ENCODE measurements at regions not wholly inside any gene's neighbourhood (a gene's known extent, or its start where the extent isn't known, plus 50 kb on each side); places are given as distances from the start of the nearest gene placed in this dataset.

DNA sequence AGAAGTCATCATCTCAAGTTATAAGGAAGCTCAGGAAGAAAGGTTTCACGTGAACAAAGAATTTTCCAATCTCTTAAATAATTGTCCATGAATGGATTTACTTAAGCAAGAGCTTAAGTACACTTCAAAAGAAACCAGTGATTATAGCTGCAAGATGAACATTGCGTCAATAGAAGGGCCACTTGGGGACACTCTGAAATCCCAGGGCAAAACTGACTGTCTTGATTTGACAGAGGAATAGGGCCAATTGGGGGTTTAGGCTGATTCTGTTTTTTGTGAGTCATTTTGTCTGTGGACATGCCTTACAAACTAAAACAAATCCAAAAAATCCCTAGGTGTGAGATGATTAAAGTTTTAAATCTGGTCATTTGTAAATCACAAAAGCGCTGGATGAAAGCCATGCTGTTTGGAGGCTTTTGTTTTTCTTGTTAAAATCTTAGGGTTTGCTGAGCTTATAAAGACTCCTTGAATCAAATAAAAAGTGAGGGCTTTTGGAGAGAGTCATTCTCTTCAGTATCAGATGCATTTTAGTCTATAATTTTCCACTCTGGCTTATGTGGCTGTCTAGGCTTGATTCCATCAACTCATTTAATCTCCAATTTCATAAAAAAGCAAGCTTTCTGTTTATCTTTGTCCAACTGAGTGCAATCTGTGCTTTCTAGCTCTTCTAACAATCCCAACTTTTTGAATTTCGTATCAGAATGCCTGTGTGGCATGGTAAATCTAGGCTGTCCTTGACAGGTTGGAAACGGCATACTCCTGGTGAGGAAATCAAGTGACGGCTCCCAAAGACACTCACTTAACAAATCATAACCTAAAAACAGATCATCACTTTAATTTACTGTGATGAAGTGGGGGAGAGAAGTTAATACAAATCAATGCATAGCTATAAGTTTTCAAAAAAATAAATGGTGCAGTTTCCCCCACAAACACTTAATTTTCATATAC is 98.2 kb upstream of the SOX9 start:
- no peak for DNase-seq

DNA sequence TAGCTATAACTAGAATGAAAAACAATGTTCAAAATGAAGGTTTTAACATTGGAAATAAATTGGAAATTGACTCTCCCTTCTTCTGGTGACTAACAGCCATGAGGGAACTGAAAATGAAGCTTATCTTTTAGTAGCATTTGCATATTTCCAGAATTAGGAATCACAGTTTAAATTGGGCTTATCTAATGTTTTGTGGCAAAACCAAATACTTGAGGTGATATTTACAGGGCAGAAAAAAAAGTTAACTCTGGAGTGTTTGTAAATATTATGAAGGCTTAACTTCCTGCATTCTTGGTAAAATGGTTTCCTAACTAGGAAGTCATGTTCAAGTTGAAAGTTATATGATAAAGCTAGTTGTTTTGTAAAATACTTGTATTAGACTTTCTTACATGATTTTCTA is 96.4 kb upstream of the SOX9 start:
- DNase-seq = no peak

DNA sequence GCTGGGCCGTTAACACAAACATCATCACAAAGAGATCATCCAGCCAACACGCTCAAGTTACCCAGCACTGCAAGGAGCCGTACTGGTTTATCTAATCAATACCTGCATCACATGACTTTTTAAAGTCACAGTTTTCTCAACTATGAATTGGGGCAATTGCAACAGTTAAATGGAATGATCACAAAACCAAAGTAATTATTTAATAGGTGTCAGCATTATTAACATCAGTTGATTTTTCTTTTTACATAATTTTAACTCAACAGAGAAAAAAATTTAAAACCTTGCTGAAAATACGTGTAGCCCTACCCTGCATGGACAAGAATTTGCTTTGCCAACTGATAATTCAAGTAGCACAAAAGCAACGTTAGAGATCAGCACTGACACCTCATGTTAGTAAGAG is 95.7 kb upstream of the SOX9 start:
- DNase-seq = no peak

DNA sequence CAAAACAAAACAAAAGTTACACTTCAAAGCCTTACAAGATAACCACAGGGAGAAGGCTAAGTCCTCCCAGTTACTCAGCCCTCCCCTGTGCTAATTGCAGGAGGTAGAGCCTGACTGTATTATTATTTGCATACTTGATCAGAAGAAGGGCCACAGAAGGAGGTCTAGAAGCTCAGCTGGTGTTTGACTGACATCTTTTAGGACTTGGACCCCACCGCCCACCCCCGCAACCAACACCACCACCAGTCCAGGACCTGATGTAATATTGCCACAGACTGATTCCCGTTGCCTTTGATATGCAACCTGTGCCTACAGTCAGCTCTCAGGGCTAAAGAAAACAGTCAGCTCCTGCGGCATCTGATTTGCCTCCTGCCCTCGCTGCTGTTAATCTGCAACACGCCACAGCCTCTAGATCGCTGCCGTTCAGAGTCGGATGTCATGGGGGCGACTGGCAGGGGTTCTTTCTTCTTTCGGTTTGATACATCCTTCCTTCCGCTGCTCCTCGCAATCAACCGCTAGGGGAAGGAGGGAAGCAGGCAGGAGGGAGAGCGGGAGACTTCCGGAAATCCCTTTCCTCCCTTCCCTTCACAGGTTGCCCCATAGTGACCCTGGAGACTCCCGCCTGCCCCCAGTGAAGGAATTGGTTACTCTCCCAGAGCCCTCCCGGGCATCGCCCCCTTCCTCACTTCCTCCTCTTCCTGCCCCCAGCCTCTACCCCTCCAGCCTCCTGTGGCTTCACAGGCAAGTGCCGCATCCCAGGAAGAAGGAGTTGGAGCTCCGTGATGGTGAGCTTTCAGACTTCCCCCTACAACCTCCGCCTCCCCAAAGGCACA is 90.5 kb upstream of the SOX9 start:
- DNase-seq = peak; percentile 1

DNA sequence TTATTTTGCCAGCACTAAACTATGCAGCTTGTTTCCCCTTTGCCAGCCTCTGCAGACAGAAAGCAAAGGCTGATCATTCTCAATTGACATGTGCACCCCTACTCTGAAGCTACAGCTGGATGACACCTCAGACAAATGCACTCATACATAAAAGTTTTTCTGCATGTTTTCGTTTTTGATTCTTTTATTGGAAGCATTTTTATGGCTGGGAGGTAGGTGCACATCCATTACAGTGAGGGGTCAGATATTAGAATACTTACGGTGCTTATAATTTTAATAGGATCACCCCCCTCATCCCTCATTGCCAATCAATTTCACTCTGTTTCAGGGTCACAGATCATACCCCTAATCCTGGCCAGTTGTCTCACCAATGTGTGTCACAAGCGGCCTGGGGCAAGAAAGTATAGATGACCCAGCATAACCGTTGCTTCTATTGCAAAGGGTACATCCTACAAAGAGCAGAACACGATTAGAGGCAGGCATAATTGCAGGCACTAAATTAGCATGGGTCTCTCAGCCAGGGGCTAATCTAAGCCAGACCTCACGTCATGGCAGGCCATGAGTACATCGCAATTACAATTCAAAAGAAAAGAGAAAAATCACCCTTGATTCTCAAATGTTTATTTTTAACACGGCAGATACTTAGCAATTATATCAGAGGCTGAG is 89.5 kb upstream of the SOX9 start:
- DNase-seq = no peak

DNA sequence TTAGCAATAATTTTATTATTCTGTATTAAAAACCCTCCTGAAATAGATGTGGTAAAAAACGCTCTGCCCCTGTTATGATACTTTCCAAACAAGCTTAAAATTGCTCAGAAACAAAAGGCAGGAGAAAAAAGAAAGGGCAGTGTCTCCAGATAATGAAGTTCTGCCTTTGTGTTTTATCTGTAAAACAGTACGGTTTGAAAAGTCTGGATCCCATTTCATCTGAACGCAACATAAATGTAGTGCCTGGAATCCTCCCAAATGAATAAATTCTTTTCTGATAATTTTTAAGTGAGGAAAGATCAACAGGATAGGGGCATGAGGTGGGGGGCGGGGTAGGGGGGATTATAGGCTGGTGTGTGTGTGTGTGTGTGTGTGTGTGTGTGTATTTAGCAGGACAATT is 87.5 kb upstream of the SOX9 start:
- DNase-seq = no peak

DNA sequence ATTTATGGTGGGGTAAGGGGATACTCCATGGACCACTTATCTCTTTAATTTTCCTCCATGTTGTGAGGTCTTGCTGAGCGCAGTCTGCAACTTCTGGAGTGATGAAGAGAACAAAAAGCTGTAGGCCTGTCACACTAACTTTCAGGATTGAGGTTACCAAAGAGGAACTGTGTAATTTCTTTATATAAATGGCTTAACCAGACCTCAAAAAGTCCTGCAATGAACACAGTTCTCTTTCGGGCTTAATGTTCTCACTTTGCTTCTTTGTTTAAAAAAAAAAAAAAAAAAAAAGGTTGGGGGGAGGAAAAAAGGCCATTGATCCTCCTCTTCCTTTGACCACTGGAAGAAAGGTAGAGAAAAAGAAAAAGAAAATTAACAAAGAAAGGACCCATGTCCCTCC is 86.8 kb upstream of the SOX9 start:
- no peak for DNase-seq

DNA sequence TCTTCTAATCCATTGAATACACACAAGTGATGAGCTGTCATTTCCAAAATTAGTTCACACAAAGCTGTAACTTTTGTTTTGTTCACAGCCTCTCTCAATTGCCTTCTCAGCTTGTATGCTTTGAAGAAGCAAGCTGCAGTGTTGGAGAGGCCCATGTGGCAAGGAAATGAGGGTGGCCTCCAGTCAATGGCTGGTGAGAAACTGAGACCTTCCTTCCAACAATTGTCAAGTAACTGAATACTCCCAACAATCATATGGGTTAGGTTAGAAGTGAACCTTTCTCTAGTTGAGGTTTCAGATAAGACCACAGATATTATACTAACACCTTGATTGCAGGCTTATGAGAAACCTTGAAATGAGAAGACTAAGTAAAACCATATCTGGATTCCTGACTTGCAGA is 82.4 kb upstream of the SOX9 start:
- no peak for DNase-seq

DNA sequence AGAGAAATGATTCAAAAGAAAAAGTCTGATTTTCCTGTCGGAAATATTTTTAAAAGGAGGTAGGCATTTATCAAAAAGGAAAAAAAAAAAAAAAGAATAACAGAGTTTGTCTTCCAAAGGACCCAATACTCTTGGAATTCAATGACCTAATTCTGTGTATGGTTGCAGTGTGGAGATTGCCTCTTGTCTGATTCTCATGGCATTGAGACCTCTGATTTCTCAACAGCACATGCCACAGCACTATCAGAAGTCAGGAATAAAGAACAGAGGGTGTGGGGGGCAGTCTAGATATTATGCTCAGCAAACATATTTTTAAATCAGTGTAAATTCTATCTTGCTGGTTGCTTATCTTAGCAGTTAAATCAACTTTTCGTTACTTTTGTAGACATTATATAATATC is 81.3 kb upstream of the SOX9 start:
- DNase-seq = no peak

DNA sequence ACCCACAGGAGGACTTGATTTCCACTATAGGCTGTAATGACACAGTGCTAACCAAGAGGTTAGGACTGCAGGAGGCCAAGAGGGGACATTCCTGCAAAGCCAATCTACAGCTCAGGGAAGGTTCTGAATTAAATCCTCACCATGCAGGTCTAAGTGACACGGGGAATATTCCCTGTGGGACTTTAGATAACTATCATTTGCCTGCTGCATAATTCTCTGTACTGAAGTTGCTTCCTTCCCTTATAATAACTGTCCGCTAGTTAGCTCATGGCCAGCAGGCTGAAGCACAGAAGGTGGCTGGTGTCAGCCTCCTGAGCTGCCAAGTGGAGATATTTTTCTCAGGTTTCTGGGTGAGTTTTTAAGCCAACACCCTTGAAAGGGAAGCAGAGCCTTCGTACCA is 74.6 kb upstream of the SOX9 start:
- no peak for DNase-seq

DNA sequence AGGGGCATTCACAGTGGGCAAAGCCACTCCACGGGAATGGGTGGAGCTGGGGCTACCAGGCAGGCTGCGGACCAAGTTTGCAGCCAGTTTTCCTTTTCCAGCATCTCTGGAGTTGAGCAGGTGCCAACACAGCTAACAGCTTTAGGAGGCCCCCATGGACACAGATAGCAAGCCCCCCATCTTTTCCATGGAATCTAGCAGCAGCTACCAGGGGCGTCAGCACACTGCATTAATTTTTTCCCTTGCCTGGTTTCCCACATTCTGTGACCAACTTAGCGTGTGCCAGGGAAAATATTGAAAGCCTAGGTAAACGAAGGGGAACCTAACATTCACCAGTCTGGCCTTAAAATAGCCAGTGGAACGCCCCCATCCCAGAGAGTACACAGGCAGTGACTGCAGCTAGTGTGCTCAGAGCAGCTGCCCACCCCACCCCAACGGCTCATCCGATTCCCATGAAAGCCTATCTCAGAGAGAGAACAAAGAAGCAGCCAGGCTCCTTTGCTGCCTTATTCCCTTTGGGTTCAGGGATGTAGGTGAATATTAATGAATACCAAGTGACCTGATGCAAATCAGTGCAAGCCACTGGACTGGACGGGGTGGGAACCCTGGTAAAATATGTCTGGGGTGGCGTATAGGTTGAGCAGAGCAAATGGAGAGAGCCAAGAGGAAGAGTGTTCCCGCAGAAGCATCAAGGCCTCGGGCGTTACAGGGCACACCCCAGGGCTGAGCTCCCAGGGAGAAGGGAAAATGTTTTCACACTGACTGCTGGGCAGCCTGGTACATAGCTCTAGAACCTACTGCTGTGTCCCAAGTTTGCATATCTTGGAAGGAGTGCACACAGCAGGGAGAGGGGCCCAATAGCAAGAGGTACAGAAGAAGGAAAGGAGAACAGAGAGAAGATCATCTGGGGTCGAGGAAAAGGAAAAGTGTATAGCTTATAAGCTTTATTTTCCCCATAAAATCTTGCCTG is 73.9 kb upstream of the SOX9 start:
- no peak for DNase-seq

DNA sequence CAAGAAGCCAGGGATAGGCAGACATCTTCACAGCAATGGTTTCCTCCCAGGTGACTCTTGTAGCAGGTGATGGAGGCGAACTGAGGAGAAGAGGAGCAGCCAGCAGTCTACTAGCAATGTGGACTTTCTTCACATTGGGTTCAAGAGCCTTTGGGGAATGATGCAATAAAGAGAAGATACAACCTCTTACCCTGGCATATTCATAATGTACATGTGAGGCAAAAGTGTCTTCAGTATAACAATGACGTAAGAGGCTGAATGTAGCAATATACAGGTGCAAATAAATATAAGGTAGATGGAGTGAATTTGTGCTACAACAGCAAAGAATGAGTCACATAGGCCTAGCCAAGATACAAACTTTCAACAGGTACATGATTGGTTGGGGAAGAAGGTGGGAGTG is 70.9 kb upstream of the SOX9 start:
- DNase-seq = no peak

DNA sequence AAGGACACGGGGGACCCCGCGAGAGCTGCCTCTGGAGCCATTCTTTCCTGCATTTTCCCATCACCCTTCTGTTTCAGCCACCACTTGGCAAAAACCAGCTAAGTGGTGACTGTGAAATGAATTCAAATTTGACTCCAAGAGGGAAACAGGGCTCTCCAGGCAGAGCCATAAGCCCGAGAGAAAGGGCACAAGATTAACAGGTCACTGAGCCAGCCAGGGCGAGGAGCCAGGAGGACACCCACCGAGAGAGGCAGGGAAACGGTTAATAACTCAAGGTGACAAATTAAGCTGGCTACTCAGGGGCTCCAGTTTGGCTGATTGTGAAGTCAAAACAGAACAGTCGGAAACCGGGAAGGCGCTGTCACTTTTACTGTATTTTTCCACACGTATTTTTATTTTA is 67.8 kb upstream of the SOX9 start:
- no peak for DNase-seq

DNA sequence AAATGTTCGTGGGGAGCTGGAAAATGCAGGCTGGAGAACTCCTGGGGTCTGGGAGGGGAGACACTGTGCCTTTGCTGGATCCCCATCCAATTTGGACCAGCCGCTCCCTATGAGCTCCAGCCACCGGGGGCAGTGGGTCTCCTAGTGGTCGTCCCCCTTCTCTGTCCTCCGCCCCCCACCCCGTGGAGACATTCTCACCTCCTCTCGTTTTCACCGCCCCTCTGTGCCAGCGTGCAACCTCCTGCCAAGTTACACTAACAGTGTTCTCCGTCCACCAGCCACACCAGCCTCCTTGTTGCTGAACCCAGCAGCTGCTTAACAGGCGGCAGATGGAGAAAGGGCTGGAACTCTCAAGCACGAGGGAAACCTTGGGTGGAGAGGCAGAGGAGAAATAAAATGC is 67.4 kb upstream of the SOX9 start:
- DNase-seq = no peak

DNA sequence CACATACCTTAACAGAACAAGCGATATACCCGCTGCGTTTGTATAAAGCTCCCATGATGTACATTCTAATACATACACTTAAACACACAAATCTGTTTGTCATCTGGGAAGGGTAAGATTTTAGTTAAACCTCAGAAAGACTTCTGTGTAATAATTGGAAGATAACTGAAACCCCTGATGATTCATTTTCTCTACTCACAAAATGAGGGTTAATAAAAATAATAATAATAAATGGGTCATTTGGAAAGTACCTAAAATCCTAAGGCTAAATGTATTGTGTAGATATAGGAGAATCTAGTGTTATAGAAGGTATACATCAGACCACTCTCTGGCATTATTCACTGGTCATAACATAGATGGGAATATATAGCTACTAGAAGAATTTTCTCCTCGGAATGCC is 64.7 kb upstream of the SOX9 start:
- DNase-seq = no peak

DNA sequence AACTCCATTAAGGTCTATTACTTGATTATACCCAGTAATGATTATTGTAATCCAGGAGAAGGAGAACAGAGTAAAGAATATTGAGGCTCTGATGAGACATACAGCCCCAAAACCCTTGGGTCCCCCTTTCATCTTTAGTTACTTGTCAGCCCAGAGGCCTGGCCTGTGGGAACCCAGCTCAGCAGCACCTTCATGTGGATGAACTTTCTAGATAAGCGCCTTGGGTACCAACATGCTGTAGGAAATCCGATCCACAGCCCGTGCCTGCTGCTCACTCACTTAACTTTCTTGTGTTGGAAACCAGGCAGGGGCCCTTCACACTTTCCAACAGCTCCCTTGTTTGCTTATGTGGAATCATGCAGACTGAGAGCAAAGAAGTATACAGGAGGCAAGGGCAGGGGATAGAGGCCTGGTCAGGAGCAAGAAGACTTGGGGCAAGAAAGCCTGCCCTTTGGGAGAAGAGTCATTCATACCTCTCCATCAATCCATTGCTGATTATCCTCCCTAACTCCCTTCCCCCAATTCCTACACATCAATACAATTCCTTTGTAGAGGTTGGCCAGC is 64.0 kb upstream of the SOX9 start:
- no peak for DNase-seq

DNA sequence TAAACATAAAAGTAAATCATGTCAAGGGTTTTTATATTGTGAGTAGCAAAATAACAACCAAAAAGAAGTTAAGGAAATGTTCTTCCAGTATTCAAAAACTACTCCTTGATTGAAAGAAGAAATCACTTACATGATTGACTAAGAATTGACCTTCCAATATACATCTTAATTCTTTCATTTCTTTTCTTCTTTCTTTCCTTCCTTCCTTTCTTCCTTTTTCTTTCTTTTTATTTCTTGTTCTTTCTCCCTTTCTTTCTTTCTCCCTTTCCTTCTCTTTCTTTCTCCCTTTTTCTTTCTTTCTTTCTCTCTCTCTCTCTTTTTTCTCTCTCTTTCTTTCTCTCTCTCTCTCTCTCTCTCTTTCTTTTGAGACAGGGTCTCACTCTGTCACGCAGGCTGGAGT is 60.7 kb upstream of the SOX9 start:
- DNase-seq = no peak

DNA sequence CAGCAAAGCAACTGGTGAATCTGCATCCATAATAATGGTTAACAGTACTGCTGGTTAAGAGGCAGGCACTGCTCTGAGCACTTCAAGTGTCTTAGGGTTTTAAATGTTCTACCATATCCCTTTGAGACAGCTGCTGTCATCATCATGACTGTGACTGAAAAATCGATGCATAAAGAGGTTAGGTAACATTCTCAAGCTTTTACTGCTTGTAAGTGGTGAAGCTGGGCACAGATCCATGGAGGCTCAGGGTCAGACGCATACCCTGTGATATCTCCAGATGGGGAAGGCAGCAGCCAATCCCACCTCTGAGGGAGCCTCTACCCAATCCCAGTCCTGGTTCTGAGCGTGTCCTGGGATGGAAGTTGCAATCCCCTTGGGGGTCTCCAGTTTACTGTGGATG is 57.6 kb upstream of the SOX9 start:
- no peak for DNase-seq

DNA sequence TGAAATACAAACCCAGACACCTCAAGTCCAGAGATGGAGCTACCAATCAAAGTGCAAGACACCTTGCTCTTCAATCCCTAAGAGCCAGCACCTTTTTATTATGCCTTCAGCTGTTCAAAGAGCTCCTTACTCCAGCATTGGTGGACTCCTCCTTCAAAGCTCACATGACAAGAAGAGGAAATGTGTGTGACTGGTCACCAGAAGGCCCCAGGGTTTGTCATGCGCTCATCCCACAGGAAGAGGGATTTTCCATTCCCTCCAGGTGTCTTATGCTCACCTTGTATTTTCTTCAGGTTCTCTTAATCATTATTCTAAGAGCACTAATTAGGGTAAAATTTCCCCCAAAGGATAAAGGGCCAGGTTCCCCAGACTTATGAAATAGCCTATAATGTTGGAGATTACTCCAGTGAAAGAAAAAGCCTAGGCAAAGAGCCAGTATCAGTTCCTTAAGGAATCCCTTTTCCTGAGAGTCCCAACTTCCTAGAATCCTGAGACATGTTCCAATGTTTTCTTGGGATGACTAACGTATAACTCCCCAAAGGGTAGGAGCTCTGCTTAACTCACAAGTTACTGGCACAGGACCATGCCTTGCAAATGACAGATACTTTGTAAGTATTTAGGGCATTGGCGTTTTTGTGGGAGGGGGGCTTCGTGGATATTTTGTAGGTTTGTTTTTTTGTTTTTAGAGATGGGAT is 56.9 kb upstream of the SOX9 start:
- no peak for DNase-seq

DNA sequence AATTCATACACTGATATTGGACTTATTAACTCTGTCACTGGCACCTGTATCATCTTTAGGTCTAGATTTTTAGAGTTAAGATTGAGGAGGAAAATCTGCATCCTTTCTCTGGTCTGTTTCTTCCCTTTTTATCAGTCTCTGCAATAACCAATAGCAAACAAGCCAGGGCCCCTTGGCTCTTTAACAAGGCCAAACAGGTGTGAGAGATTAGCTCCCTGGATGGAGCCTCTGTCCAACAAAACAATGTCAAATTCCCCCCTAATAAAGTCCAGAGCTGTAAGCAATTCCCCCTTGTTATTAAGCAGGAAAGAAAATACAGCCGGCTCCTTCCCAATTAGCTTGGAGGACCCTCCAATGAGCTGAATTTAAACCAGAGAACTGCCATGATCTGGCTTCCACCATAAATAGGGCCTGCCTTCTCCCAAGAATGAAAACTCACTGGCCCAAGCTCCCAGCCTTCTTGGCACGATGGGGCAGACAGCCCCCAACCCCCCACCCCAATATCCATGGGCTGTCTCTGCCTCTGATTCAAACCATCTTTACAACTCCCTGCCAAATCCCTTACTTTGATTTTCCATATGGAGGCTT is 56.1 kb upstream of the SOX9 start:
- no peak for DNase-seq

DNA sequence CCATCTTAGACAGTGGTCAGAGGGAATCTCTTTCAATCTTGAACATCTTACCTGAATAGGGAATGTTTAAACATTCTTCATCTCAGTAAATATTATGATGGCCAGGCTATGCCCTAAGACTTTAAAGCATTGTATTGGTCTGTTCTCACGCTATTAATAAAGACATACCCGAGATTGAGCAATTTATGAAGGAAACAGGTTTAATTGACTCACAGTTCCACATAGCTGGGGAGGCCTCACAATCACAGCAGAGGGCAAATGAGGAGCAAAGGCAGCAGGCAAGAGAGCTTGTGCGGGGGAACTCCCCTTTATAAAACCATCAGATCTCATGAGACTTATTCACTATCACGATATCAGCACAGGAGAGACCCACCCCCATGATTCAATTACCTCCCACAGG is 55.3 kb upstream of the SOX9 start:
- no peak for DNase-seq
